Peyer's patch (tissue), 4 donors: ENCODE measurements at regions not wholly inside any gene's neighbourhood (a gene's known extent, or its start where the extent isn't known, plus 50 kb on each side); places are given as distances from the start of the nearest gene placed in this dataset.

Experiments used
- POLR2A ChIP-seq, 2 donors: fragments of 450-650 bp; IDR thresholded peaks; one replicate each; pipeline ENCODE4 v1.5.1; 2017; ENCODE audit warnings: antibody characterized with exemption in 2 of 2, mild to moderate bottlenecking in 2 of 2, moderate library complexity in 2 of 2
- TF ChIP-seq, protein P1 (sequence below), 6 experiments: fragments of 450-650 bp in 4 of 6; fragments of 200-600 bp in 2 of 6; sonication (generic) in 1 of 6; IDR thresholded peaks; one replicate each; pipeline ENCODE4 v1.5.1; 2017 to 2019; ENCODE audit warnings: antibody characterized with exemption in 6 of 6, mild to moderate bottlenecking in 3 of 6, moderate library complexity in 1 of 6

- TF ChIP-seq, protein P1, sequence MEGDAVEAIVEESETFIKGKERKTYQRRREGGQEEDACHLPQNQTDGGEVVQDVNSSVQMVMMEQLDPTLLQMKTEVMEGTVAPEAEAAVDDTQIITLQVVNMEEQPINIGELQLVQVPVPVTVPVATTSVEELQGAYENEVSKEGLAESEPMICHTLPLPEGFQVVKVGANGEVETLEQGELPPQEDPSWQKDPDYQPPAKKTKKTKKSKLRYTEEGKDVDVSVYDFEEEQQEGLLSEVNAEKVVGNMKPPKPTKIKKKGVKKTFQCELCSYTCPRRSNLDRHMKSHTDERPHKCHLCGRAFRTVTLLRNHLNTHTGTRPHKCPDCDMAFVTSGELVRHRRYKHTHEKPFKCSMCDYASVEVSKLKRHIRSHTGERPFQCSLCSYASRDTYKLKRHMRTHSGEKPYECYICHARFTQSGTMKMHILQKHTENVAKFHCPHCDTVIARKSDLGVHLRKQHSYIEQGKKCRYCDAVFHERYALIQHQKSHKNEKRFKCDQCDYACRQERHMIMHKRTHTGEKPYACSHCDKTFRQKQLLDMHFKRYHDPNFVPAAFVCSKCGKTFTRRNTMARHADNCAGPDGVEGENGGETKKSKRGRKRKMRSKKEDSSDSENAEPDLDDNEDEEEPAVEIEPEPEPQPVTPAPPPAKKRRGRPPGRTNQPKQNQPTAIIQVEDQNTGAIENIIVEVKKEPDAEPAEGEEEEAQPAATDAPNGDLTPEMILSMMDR (IDR thresholded peaks at IDR 0.05) = no peak
- TF ChIP-seq POLR2A (IDR thresholded peaks at IDR 0.05) = no peak
Measured at GRCh38 chr18:30387401-30387800, 655.1 kb downstream of the DSC3 start.
